ENCODE measurements at regions not wholly inside any gene's neighbourhood (a gene's known extent, or its start where the extent isn't known, plus 50 kb on each side); places are given as distances from the start of the nearest gene placed in this dataset.
"Not testable (repeated sequence)": the region's sequence is repeated elsewhere in the genome, so short reads cannot be mapped to it uniquely, and the experiment has no call there.

DNA sequence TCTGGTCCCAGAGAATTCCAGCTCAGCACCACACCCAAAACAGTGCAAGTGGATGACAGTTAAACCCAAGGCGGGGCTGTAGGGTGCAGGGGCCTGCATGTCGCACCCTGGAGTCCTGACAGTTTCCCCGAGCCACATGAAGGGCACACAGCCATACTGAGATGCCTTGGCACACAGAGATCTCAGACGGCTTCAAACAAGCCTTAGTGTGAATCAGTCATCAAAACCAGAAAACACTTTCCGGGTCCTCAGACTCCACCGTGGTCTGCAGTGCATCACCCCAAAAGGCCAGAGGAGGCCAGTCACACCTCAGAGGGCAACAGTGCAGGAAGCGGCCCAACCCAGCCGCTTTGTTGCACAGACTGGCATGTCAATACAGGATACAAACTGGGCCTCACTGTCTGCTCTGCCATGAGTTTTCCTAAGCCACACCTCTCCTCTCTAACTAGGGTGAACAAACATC lies 64.6 kb upstream of the ENPP6 start:
- TF ChIP-seq CTCF (conservative IDR thresholded peaks at IDR 0.05; ENCODE audit: control insufficient read depth, insufficient read depth, low read depth, low read length) = no peak
- DNase-seq (ENCODE audit: low read depth) = no peak
- H3K4me3 ChIP-seq (ENCODE audit: control insufficient read depth, low read depth, low read length) = no peak overlapping the region

DNA sequence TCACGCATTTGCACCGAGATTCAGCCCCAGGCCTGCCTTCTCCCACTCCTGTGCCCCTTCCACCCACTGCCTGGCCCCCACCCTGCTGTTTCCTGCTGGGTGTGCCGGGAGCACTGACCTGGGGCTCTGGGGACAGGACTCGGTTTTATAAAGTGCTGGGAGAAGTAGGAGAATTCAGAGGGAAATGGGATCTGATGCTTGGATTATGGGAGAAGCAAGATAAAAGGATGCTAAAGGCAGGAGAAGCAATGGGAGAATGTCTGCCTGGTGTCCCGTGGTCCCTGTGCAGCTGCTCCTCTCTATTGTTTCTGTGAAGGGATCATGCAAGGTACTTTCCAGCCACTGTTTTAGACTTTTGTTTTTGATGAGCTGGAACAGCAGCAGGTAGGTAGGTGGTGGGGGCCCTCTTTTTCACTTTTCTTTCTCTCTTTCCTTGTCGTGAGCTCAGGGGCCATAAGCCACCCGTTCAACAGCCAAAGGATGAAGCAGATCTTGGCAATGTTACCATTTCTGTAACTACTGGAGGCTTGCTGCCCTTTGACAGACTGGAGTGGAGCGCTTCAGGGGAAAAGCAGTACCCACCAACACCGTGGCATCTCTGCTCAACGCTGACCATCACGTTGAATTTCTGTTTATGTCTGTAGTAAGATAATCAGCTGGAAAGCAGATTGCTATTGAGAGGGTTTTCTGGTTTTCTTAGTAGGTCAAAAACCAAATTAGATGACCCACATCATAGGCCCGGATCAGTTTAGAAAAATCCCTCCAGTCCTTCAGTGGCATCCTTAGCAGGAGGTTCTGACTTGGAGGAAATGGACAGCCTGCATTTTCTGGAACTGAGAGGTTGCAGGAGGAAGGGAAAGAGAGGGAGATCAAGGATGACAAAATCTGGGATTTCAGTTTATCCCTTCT lies 63.8 kb upstream of the ENPP6 start:
- no peak for DNase-seq (ENCODE audit: low read depth)
- TF ChIP-seq CTCF (conservative IDR thresholded peaks at IDR 0.05; ENCODE audit: control insufficient read depth, insufficient read depth, low read depth, low read length) = no peak
- no peak overlapping the region for H3K4me3 ChIP-seq (ENCODE audit: control insufficient read depth, low read depth, low read length)

DNA sequence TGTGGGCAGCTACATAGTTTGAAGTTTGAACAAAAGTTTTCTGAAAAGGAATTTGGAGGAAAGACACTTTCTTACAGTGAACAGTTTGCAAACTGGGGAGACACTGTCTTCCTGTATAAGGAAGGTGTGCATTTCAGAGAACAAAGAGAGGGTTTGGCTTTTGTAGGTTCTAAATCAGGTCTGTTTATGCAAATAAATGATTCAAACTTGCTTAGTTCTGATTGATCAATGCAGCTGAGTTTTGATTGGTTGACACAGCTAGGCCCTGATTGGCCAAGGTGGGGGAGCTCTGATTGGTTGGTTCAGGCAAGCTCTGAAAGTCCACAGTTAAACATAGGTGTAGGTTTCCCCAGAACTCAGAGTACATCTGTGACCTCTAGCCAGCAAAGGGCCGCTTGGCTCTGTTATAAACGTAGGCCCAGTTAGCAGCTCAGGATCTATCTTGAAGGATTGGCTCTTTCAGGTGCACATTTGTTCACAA lies 63.0 kb upstream of the ENPP6 start:
- no peak for TF ChIP-seq CTCF (conservative IDR thresholded peaks at IDR 0.05; ENCODE audit: control insufficient read depth, insufficient read depth, low read depth, low read length)
- DNase-seq (ENCODE audit: low read depth) = no peak
- no peak overlapping the region for H3K4me3 ChIP-seq (ENCODE audit: control insufficient read depth, low read depth, low read length)

DNA sequence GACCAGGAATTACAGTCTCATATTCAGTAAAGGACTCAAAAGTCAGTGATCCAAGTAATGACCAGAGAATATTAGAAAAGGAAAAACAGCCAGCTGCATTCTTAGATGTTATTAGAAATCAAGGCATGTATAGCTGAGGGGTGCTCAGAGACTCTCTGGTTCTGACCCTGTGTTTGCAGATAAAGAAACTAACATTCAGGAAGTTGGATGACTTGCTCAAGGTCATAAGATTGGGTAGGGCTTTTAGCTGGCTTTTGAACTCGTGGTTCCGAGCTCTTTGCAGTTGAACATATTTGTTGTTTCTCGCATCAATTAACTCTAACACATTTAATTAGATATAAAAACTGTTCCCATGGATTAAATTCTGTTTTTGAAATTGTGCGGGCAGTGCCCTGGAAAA lies 62.5 kb upstream of the ENPP6 start:
- H3K4me3 ChIP-seq (ENCODE audit: control insufficient read depth, low read depth, low read length) = no peak overlapping the region
- no peak for TF ChIP-seq CTCF (conservative IDR thresholded peaks at IDR 0.05; ENCODE audit: control insufficient read depth, insufficient read depth, low read depth, low read length)
- no peak for DNase-seq (ENCODE audit: low read depth)

GRCh38 chr4:184279496-184280061 lies 61.9 kb upstream of the ENPP6 start:
- TF ChIP-seq CTCF (conservative IDR thresholded peaks at IDR 0.05; ENCODE audit: control insufficient read depth, insufficient read depth, low read depth, low read length) = no peak
- DNase-seq (ENCODE audit: low read depth) = no peak

GRCh38 chr4:184277769-184278168 lies 60.1 kb upstream of the ENPP6 start:
- H3K4me3 ChIP-seq (ENCODE audit: control insufficient read depth, low read depth, low read length); DNase-seq (ENCODE audit: low read depth): not testable (repeated sequence)

More at GRCh38 chr4:184279496-184280061, 61.9 kb upstream of the ENPP6 start:
- H3K4me3 ChIP-seq (ENCODE audit: control insufficient read depth, low read depth, low read length) = no peak overlapping the region

DNA sequence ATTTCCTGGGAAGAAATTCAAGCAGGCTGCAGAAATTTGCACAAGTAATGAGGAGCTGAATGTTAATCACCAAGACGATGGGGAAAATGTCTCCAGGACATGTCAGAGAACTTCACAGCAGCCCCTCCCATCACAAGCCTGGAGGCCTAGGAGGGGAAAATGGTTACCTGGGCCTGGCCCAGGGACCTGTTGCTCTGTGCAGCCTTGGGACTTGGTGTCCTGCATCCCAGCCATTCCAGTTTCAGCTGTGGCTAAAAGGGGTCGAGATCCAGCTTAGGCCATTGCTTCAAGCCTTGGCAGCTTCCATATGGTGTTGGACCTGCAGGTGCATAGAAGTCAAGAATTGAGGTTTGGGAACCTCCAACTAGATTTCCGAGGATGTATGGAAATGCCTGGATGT lies 59.3 kb upstream of the ENPP6 start:
- DNase-seq (ENCODE audit: low read depth) = not testable (repeated sequence)

DNA sequence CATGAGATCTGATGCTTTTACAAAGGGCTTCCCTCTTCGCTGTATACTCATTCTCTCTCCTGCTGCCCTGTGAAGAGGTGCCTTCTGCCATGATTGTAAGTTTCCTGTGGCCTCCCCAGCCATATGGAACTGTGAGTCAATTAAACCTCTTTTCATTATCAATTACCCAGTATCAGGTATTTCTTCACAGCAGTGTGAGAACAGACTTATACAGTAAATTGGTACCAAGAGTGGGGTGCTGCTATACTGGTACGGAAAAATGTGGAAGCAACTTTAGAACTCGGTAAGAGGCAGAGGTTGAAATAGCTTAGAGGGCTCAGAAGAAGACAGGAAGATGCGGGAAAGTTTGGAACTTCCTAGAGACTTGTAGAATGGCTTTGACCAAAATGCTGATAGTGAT lies 58.7 kb upstream of the ENPP6 start:
- H3K4me3 ChIP-seq (ENCODE audit: control insufficient read depth, low read depth, low read length); DNase-seq (ENCODE audit: low read depth): not testable (repeated sequence)

More for the DNA sequence above, 59.3 kb upstream of the ENPP6 start:
- H3K4me3 ChIP-seq (ENCODE audit: control insufficient read depth, low read depth, low read length) = not testable (repeated sequence)

All from fibroblast of mammary gland (primary cell).